MCF 10A (cell line): ENCODE measurements at regions not wholly inside any gene's neighbourhood (a gene's known extent, or its start where the extent isn't known, plus 50 kb on each side); places are given as distances from the start of the nearest gene placed in this dataset.

ENCODE experiments used
- BruUV-seq: library from RNA; stranded (reverse); fragments of 400-500 nt; replicated peaks from 2 replicates; lab custom pipeline; 2021; lab: Mats Ljungman, UMichigan
- CTCF ChIA-PET: fragments of 300-600 bp; sonication (Branson Sonifier 250); formaldehyde crosslinking; extraction: SDS; loops from one replicate; lab custom pipeline; 2021; ENCODE audit warnings: antibody characterized with exemption, inconsistent platforms; lab: Yijun Ruan, JAX
- POLR2A ChIA-PET: fragments of 300-600, 350-650 bp; sonication (Branson Sonifier 250); formaldehyde crosslinking; extraction: SDS; loops from one replicate; lab custom pipeline; 2020; ENCODE audit warnings: antibody characterized with exemption, inconsistent platforms; lab: Yijun Ruan, JAX
- DNase-seq: peaks from one replicate; pipeline ENCODE4 v3.0.0-alpha.2; 2018; ENCODE audit not compliant: unreplicated experiment
- H3K27ac Mint-ChIP-seq: one replicate; pipeline ENCODE4 v1.8.0; 2022; ENCODE audit warnings: mild to moderate bottlenecking, low read depth, mixed read lengths; ENCODE audit not compliant: unreplicated experiment
- H3K27me3 Mint-ChIP-seq: one replicate; pipeline ENCODE4 v1.8.0; 2022; ENCODE audit warnings: mixed read lengths; ENCODE audit not compliant: insufficient read depth, unreplicated experiment
- H3K36me3 Mint-ChIP-seq: one replicate; pipeline ENCODE4 v1.8.0; 2022; ENCODE audit warnings: mild to moderate bottlenecking, moderate library complexity, mixed read lengths; ENCODE audit not compliant: insufficient read depth, unreplicated experiment
- H3K4me1 Mint-ChIP-seq: one replicate; pipeline ENCODE4 v1.8.0; 2022; ENCODE audit warnings: mixed read lengths; ENCODE audit not compliant: insufficient read depth, unreplicated experiment
- H3K4me3 Mint-ChIP-seq: one replicate; pipeline ENCODE4 v1.8.0; 2022; ENCODE audit warnings: mild to moderate bottlenecking, moderate library complexity, mixed read lengths; ENCODE audit not compliant: unreplicated experiment
- H3K9me3 Mint-ChIP-seq: one replicate; pipeline ENCODE4 v1.8.0; 2022; ENCODE audit warnings: mixed read lengths; ENCODE audit not compliant: unreplicated experiment
- CTCF ChIP-seq: fragments of 200-600 bp; IDR thresholded peaks from one replicate; pipeline ENCODE4 v1.8.0; 2022; ENCODE audit warnings: antibody characterized with exemption, mild to moderate bottlenecking; ENCODE audit not compliant: unreplicated experiment
- intact Hi-C: fragments of 100-400 bp; cut with micrococcal nuclease; formaldehyde crosslinking; loops from 2 replicates; pipeline ENCODE4 v1.14.1; 2022

GRCh38 chr22:48464246-48464645, 1363.4 kb downstream of the BRD1 start:
- no peak for TF ChIP-seq CTCF
- DNase-seq, result no peak
- ChIA-PET CTCF (no interaction called here), POLR2A (no interaction called here)
- no peaks in the 10 kb centered on the region for H3K36me3 Mint-ChIP-seq
- H3K4me1 Mint-ChIP-seq, result no peaks in the 10 kb centered on the region
- peaks cover 18% of the 10 kb centered on the region for H3K9me3 Mint-ChIP-seq
- no peaks in the 10 kb centered on the region for H3K27me3 Mint-ChIP-seq
- intact Hi-C loops, result no loop called here
- no peak overlapping the region for H3K27ac Mint-ChIP-seq
- no TSS peak for BruUV-seq
- H3K4me3 Mint-ChIP-seq, result no peak overlapping the region

GRCh38 chr22:48459859-48460823, 1367.5 kb downstream of the BRD1 start:
- peaks cover 9% of the 10 kb centered on the region for H3K9me3 Mint-ChIP-seq
- no peaks in the 10 kb centered on the region for H3K4me1 Mint-ChIP-seq
- intact Hi-C loops, result no loop called here
- no peaks in the 10 kb centered on the region for H3K27me3 Mint-ChIP-seq
- no TSS peak for BruUV-seq
- no peak for DNase-seq
- no peak overlapping the region for H3K4me3 Mint-ChIP-seq
- CTCF ChIA-PET, result no interaction called here
- TF ChIP-seq CTCF, result no peak
- H3K36me3 Mint-ChIP-seq, result no peaks in the 10 kb centered on the region
- POLR2A ChIA-PET, result no interaction called here
- H3K27ac Mint-ChIP-seq, result no peak overlapping the region

GRCh38 chr22:48459259-48459658, 1368.4 kb downstream of the BRD1 start:
- ChIA-PET CTCF (no interaction called here), POLR2A (no interaction called here)
- no peak overlapping the region for H3K4me3 Mint-ChIP-seq
- H3K4me1 Mint-ChIP-seq, result no peaks in the 10 kb centered on the region
- TF ChIP-seq CTCF, result no peak
- no peak overlapping the region for H3K27ac Mint-ChIP-seq
- no peak for DNase-seq
- H3K36me3 Mint-ChIP-seq, result no peaks in the 10 kb centered on the region
- intact Hi-C loops, result no loop called here
- H3K27me3 Mint-ChIP-seq, result no peaks in the 10 kb centered on the region
- H3K9me3 Mint-ChIP-seq, result peaks cover 15% of the 10 kb centered on the region
- no TSS peak for BruUV-seq

- H3K36me3 Mint-ChIP-seq, result no peaks in the 10 kb centered on the region
- H3K27me3 Mint-ChIP-seq, result no peaks in the 10 kb centered on the region
- no TSS peak for BruUV-seq
- TF ChIP-seq CTCF, result no peak
- no peaks in the 10 kb centered on the region for H3K4me1 Mint-ChIP-seq
- H3K9me3 Mint-ChIP-seq, result peaks cover 25% of the 10 kb centered on the region
- DNase-seq, result no peak
- intact Hi-C loops, result no loop called here
- no peak overlapping the region for H3K27ac Mint-ChIP-seq
- POLR2A ChIA-PET, result no interaction called here
- no peak overlapping the region for H3K4me3 Mint-ChIP-seq
- CTCF ChIA-PET, result interaction anchor here (0.8 kb wide), 1 partner anchor 11 kb away, joined by 5 read pairs; no protein-coding TSS in a partner anchor
These were observed 1371.2 kb downstream of the BRD1 start for GRCh38 chr22:48456449-48456848.
